T47D (cell line): ENCODE measurements at regions not wholly inside any gene's neighbourhood (a gene's known extent, or its start where the extent isn't known, plus 50 kb on each side); places are given as distances from the start of the nearest gene placed in this dataset.

Experiments
- DNase-seq, 2 experiments: peaks; one replicate each; pipeline versions ENCODE4 v3.0.0 to v3.0.0-alpha.2; 2011 to 2012; ENCODE audit warnings: low read depth in 1 of 2, low spot score in 1 of 2
- JUND ChIP-seq: IDR thresholded peaks from 2 replicates; pipeline ENCODE4 v1.6.1; 2012; ENCODE audit warnings: low read depth
- in situ Hi-C: cut with HindIII; loops from 2 replicates; pipeline ENCODE4 v1.10.0; 2016; ENCODE audit warnings: low sequenced_read_pairs, low pct_unique_long_range_greater_than_20kb

GRCh38 chr18:67068608-67069007, 447.9 kb downstream of the DSEL start:
- no peak for DNase-seq
- no peak for TF ChIP-seq JUND
- in situ Hi-C loops: no loop called here

DNA sequence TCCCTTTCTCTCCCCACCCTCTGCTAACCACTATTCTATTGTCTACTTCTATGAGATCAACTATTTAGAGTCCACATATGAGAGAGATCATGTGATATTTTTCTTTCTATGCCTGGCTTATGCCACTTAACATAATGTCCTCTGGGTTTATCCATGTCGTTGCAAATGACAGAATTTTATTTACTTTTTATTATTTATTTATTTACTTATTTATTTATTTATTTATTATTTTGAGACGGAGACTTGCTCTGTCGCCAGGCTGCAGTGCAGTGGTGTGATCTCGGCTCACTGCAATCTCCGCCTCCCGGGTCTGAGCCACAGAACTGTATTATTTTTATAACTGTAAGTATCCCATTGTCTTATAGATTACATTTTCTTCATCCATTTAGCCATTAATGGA, 443.4 kb upstream of the CDH19 start:
- no peak for TF ChIP-seq JUND
- in situ Hi-C loops: no loop called here
- no peak for DNase-seq

DNA sequence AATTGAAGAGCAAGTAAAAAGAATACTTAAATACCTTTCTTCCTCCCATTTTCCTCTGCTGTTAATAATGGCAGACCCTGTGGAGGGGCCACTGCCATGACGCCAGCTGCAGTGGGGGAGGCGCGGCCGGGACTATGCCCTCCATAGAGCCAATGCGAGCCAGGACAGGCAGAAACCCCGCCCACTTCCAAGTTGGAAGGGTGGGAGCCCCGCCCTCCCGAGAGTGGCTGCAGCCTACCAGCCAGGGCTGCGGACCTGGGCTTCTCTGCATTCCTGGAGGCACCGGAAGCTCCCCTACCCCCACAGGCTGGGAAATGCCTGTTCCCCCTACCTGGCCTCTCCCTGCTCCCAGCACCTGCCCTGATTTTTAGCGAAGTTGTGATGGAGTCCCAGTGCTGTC, 439.4 kb upstream of the CDH19 start:
- no peak for TF ChIP-seq JUND
- in situ Hi-C loops: no loop called here
- no peak for DNase-seq

- no peak for TF ChIP-seq JUND
- DNase-seq: no peak
- in situ Hi-C loops: no loop called here
Observed at GRCh38 chr18:67041334-67041733, 437.4 kb upstream of the CDH19 start.

DNA sequence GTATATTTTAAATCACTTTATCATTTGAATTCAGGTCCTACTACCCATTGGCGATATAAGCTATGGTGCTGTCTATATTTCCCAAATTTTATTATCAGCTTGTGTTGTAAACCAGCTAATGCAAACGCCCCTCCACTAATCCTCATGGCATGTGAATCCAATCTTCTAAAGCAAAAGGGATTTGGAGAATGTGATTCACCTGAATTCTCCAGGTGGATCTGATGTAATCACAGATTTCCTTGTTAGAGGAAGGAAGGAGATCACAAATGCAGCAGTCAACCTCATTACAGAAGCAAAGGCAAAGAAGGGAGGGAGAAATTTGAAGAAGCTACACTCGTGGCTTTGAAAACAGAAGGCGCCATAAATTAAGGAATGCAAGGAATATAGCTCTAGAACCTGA, 431.1 kb upstream of the CDH19 start:
- DNase-seq: no peak
- no peak for TF ChIP-seq JUND
- in situ Hi-C loops: no loop called here

DNA sequence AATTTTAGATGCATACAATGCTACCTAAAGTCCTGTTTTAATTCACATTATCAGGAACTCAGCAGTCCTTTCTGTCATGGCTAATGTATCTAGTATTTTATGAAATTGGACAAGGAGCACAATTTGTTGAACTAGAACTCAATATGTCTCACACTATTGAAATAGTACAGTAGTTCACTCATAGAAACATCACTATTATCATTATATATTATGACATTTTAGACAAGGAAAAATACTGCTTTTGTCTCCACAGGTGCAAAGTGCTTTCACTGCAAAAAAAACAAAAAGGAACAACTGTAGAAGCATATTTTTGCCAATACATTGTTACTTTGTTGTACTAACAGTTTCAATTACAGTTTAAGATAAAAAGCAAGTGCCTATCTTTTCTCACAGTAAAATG, 419.2 kb upstream of the CDH19 start:
- TF ChIP-seq JUND: no peak
- in situ Hi-C loops: no loop called here
- no peak for DNase-seq

DNA sequence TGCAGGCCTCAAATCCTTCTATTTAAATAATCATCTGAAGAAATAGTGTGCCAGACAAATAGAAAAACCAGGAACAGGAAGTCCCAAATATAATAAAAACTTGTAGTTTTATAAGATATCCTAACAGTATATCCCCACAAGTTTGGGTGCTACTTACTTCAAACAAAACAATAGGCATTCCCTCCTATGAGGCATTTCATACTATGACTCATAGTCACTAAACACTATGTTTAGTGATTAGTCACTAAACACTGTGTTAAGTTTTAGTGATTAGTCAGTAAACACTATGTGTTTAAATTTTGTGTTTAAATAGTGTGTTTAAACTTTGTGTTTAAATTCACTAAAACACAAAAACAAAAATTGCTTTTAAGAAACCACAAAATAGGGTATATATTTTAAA, 407.0 kb upstream of the CDH19 start:
- in situ Hi-C loops: no loop called here
- no peak for DNase-seq
- TF ChIP-seq JUND: no peak

GRCh38 chr18:67007999-67008398, 404.1 kb upstream of the CDH19 start:
- no peak for DNase-seq
- TF ChIP-seq JUND: no peak
- in situ Hi-C loops: no loop called here

- in situ Hi-C loops: no loop called here
- DNase-seq: no peak
Observed at GRCh38 chr18:67007085-67007484, 403.2 kb upstream of the CDH19 start.

DNA sequence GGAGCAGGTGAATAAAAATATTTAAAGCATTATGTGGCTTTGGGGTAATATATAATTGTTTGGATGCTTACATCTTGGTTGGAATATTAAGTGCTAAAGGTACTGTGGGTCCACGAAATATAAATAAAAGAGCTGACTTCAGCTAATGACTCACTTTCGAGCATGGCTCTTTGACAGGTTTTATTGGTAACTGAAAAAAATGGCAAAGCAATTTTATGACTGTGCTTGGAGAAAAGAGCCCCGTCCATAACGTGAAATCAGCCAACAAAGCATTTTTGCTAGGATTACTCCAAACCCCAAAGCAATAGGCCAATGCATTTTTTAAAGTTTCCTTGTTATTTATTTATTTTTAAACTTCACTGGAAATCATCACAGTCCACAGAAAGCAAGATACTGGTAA, 397.2 kb upstream of the CDH19 start:
- in situ Hi-C loops: no loop called here
- DNase-seq: no peak
- no peak for TF ChIP-seq JUND

More at GRCh38 chr18:67007085-67007484, 403.2 kb upstream of the CDH19 start:
- no peak for TF ChIP-seq JUND

GRCh38 chr18:66999003-66999402, 395.1 kb upstream of the CDH19 start:
- TF ChIP-seq JUND: no peak
- DNase-seq: no peak
- in situ Hi-C loops: no loop called here

GRCh38 chr18:66995270-66995669, 391.4 kb upstream of the CDH19 start:
- no peak for DNase-seq
- in situ Hi-C loops: no loop called here
- TF ChIP-seq JUND: no peak

DNA sequence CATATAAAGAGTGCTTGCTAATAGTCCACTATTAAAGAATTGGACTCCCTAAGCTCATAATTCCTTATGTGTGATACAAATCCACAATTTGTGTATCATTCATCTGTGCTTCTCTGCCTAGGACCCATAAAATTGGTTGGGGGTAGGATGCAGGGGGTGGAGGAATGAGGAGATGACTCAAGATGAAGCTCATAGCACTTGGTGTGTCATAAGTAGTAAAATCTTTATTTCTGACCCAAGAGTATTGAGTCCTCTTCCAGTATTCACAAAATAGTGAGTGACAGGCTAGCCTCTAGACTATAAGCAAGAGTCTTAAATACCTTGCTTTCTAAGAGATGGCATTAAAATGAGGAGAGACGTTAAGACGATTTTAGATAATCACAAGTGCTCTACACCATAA, 390.9 kb upstream of the CDH19 start:
- DNase-seq: no peak
- in situ Hi-C loops: no loop called here
- no peak for TF ChIP-seq JUND

- in situ Hi-C loops: no loop called here
- TF ChIP-seq JUND: no peak
- peak in 1 of 2 experiments; percentile 36 for DNase-seq
Observed at GRCh38 chr18:66993492-66993891, 389.6 kb upstream of the CDH19 start.
